ENCODE measurements at regions not wholly inside any gene's neighbourhood (a gene's known extent, or its start where the extent isn't known, plus 50 kb on each side); places are given as distances from the start of the nearest gene placed in this dataset.

GRCh38 chr12:90339837-90340236 is 615.1 kb downstream of the CCER1 start:
- TF ChIP-seq CTCF (IDR thresholded peaks at IDR 0.05): no peak
- TF ChIP-seq POLR2A (IDR thresholded peaks at IDR 0.05): no peak
- no peak for TF ChIP-seq POLR2AphosphoS5 (IDR thresholded peaks at IDR 0.05)
- TF ChIP-seq EP300 (IDR thresholded peaks at IDR 0.05): no peak

Data from stomach (tissue), 4 donors.